Amniotic epithelial cell (primary cell): ENCODE measurements at regions not wholly inside any gene's neighbourhood (a gene's known extent, or its start where the extent isn't known, plus 50 kb on each side); places are given as distances from the start of the nearest gene placed in this dataset.

Experiments used
- DNase-seq: peaks from one replicate; pipeline ENCODE4 v3.0.0-alpha.2; 2010; ENCODE audit warnings: low read depth

GRCh38 chrX:97666890-97667289 is 783.2 kb downstream of the RPA4 start:
- no peak for DNase-seq

GRCh38 chrX:97668126-97668525 is 784.4 kb downstream of the RPA4 start:
- no peak for DNase-seq

- no peak for DNase-seq
These were observed 788.4 kb downstream of the RPA4 start for GRCh38 chrX:97672138-97672537.

GRCh38 chrX:97672608-97673007 is 788.9 kb downstream of the RPA4 start:
- DNase-seq: no peak

GRCh38 chrX:97673135-97673534 is 789.4 kb downstream of the RPA4 start:
- DNase-seq: no peak

- no peak for DNase-seq
These were observed 799.5 kb downstream of the RPA4 start for GRCh38 chrX:97682991-97683840.

- DNase-seq: peak; percentile 40
These were observed 802.0 kb downstream of the RPA4 start for GRCh38 chrX:97685753-97686152.

- DNase-seq: no peak
These were observed 808.3 kb downstream of the RPA4 start for GRCh38 chrX:97691901-97692455.

- DNase-seq: no peak
These were observed 808.9 kb downstream of the RPA4 start for GRCh38 chrX:97692575-97692974.

GRCh38 chrX:97700547-97700946 is 816.8 kb downstream of the RPA4 start:
- DNase-seq: no peak

- DNase-seq: no peak
These were observed 820.8 kb downstream of the RPA4 start for GRCh38 chrX:97704474-97704873.

GRCh38 chrX:97704881-97705280 is 821.2 kb downstream of the RPA4 start:
- DNase-seq: no peak

GRCh38 chrX:97705936-97706335 is 822.2 kb downstream of the RPA4 start:
- DNase-seq: no peak

- no peak for DNase-seq
These were observed 830.4 kb downstream of the RPA4 start for GRCh38 chrX:97714072-97714471.

GRCh38 chrX:97728215-97728614 is 844.5 kb downstream of the RPA4 start:
- DNase-seq: no peak

- no peak for DNase-seq
These were observed 856.3 kb downstream of the RPA4 start for GRCh38 chrX:97740044-97740443.

GRCh38 chrX:97740886-97741285 is 857.2 kb downstream of the RPA4 start:
- no peak for DNase-seq

- no peak for DNase-seq
These were observed 859.3 kb downstream of the RPA4 start for GRCh38 chrX:97743014-97743413.

GRCh38 chrX:97747346-97747745 is 863.6 kb downstream of the RPA4 start:
- no peak for DNase-seq

- DNase-seq: no peak
These were observed 867.3 kb downstream of the RPA4 start for GRCh38 chrX:97751016-97751415.

- no peak for DNase-seq
These were observed 868.0 kb downstream of the RPA4 start for GRCh38 chrX:97751735-97752134.

- DNase-seq: no peak
These were observed 873.2 kb downstream of the RPA4 start for GRCh38 chrX:97756879-97757278.

GRCh38 chrX:97763391-97763790 is 879.7 kb downstream of the RPA4 start:
- no peak for DNase-seq

GRCh38 chrX:97763981-97764380 is 880.3 kb downstream of the RPA4 start:
- DNase-seq: no peak
